ENCODE measurements at regions not wholly inside any gene's neighbourhood (a gene's known extent, or its start where the extent isn't known, plus 50 kb on each side); places are given as distances from the start of the nearest gene placed in this dataset.

DNA sequence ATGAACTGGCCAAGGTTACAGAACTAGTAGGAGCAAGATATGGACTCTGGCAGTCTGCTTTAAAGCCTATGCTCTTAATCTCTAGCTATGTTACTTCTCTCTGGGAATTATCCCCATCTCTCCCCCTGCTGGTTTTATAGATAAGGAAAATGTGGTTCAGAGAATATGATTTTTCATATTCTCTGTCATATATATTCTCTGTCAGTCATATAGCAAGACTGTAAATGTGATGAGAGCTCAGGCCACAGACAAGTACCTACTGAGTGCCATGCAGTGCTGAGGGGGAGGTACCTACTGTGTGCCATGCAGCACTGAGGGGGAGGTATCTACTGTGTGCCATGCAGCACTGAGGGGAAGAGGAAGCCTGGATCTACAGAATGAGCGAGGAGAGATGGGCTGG is 220.3 kb upstream of the FGGY start:
- TF ChIP-seq, protein P1, sequence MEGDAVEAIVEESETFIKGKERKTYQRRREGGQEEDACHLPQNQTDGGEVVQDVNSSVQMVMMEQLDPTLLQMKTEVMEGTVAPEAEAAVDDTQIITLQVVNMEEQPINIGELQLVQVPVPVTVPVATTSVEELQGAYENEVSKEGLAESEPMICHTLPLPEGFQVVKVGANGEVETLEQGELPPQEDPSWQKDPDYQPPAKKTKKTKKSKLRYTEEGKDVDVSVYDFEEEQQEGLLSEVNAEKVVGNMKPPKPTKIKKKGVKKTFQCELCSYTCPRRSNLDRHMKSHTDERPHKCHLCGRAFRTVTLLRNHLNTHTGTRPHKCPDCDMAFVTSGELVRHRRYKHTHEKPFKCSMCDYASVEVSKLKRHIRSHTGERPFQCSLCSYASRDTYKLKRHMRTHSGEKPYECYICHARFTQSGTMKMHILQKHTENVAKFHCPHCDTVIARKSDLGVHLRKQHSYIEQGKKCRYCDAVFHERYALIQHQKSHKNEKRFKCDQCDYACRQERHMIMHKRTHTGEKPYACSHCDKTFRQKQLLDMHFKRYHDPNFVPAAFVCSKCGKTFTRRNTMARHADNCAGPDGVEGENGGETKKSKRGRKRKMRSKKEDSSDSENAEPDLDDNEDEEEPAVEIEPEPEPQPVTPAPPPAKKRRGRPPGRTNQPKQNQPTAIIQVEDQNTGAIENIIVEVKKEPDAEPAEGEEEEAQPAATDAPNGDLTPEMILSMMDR (IDR thresholded peaks at IDR 0.05) = peak in 3 of 4 experiments; percentile 11 to 39 (median 21)
- no peak for TF ChIP-seq POLR2A (IDR thresholded peaks at IDR 0.05)

Data from uterus (tissue), 2 donors.